ENCODE measurements at regions not wholly inside any gene's neighbourhood (a gene's known extent, or its start where the extent isn't known, plus 50 kb on each side); places are given as distances from the start of the nearest gene placed in this dataset.

GRCh38 chrX:1946974-1947373 lies 332.1 kb downstream of the ASMT start:
- TF ChIP-seq CTCF (IDR thresholded peaks at IDR 0.05) (no peak), POLR2A (IDR thresholded peaks at IDR 0.05) (no peak)
